SHP77 treated with DMSO at 0.1 percent for 48 hours (cell line): ENCODE measurements at regions not wholly inside any gene's neighbourhood (a gene's known extent, or its start where the extent isn't known, plus 50 kb on each side); places are given as distances from the start of the nearest gene placed in this dataset.
"Not testable (repeated sequence)": the region's sequence is repeated elsewhere in the genome, so short reads cannot be mapped to it uniquely, and the experiment has no call there.

Source experiments
- DNase-seq: peaks from one replicate; lab custom pipeline; 2025; lab: John Stamatoyannopoulos, UW

- DNase-seq, result not testable (repeated sequence)
Measured at GRCh38 chr3:177394231-177395024, 197.1 kb upstream of the TBL1XR1 start.

GRCh38 chr3:177396733-177397132, 199.5 kb upstream of the TBL1XR1 start:
- no peak for DNase-seq

DNA sequence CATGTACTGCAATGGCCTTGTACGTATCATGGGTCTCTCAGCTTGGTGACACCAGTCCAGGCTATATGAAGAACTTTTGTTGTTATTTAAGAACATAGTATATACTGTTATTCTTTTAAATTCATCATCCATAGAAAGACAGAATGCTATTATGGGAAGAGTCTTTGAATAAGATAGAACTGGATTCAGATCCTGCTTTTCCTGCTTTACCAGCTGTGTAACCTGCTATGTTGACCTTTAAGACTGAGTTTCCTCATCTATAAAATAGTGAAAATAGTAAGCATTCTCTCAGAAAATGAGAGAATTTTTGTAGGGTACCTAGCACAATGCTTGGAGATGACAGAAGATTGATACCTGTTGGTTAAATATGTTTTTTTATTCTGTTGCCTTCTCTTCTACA, 204.1 kb upstream of the TBL1XR1 start:
- no peak for DNase-seq

DNA sequence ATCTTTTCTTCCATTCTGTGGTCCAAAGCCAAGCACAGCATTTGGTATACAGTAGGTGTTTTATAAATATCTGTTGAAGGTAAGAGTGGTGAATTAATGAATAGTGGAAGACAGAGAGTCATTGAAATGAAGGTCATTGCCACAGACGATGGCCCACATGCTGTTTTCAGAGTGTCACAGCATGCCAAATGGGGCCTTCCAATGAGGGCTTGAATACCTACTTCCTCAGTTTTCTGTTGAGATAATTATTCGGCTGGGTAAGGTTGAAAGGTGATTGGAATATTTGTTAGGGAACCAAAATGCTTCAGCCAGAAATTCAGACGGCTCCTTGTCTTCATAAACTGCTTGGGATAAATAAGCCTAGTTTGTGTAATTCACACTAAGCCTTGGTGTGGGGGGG, 205.3 kb upstream of the TBL1XR1 start:
- DNase-seq, result no peak

DNA sequence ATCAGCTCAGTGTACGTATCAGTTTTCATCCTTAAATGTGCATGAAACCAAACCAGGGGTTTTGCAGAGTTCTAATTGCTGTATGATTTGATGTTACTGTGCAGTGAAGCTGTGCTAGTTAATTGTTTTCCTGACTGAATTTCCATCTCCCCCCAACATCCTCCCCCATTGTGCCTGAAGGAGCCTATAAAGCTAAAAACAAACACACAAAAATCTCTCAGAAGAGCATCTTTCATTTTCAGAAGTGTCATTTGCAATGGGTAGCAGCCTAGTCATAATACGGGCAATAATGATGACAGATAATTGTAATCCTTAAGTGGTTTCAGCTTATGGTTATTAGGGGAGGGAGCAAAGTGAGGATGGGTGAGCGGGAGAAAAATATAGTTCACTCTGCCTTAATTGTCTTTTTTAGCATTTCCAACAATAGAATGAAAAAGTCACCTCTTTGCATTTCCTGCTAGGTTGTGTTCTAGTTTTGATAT, 207.9 kb upstream of the TBL1XR1 start:
- DNase-seq, result no peak

- DNase-seq, result peak; percentile 98
Measured at GRCh38 chr3:177410730-177411129, 213.4 kb upstream of the TBL1XR1 start.

GRCh38 chr3:177411201-177411600, 213.9 kb upstream of the TBL1XR1 start:
- no peak for DNase-seq

DNA sequence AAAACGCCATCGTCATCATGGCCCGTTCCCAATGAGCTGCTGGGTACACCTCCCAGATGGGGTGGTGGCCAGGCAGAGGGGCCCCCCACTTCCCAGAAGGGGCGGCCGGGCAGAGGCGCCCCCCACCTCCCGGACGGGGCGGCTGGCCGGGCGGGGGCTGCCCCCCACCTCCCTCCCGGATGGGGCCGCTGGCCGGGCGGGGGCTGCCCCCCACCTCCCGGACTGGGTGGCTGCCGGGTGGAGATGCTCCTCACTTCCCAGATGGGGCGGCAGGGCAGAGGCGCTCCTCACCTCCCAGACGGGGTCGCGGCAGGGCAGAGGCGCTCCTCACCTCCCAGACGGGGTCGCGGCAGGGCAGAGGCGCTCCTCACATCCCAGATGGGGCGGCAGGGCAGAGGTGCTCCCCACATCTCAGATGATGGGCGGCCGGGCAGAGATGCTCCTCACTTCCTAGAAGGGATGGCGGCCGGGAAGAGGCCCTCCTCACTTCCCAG, 215.4 kb upstream of the TBL1XR1 start:
- DNase-seq, result not testable (repeated sequence)

GRCh38 chr3:177414093-177414492, 216.8 kb upstream of the TBL1XR1 start:
- DNase-seq, result no peak

DNA sequence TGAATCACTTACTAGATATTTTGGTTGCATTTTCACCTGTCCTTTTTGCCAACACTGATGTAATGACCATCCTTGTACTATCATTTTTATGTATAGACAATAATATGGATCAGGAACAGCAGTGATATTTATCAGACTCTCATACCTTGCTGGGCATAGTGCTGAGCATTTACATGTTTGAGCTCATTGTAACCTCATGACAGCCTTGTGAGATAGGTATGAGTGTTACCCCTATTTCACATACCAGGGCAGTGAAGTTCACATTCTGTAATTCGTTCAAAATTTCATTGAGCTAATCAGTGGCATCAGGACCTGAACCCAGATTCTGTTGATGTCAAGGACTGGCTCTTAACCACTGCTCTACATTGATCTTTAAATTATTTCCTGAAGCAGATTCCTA, 221.5 kb upstream of the TBL1XR1 start:
- DNase-seq, result no peak

DNA sequence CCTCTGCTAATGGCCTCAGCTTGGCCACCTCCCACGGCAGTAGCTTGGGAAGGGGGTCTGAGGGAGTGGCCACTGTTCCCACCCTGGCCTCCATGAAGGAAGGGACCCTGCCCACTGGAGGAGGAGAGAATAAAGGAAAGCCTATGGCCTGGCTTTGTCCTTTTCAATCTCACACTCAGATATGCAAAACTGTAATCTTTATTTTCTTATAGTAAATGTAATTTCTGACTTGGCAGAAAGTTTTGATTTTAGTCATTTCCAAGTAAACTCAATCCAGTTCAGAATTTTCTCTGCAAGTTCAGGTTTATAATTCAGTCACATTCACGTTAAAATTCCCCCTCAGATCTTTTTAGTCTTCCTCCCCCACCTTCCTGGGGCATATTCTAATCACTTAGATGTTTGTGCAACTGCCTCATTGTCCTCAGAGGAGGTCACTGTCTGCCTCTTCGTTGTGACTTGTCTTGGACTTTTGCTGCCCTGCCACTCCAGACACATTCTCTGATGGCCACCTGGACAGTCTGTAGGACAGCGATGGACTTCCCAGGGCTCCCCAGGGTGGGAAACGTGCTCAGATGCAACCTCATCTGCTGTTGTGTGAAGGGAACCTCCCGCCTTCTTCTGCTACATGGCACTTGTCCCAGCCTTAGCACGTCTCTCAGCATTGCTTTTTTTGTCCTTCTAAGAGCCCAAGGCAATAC, 222.8 kb upstream of the TBL1XR1 start:
- no peak for DNase-seq

DNA sequence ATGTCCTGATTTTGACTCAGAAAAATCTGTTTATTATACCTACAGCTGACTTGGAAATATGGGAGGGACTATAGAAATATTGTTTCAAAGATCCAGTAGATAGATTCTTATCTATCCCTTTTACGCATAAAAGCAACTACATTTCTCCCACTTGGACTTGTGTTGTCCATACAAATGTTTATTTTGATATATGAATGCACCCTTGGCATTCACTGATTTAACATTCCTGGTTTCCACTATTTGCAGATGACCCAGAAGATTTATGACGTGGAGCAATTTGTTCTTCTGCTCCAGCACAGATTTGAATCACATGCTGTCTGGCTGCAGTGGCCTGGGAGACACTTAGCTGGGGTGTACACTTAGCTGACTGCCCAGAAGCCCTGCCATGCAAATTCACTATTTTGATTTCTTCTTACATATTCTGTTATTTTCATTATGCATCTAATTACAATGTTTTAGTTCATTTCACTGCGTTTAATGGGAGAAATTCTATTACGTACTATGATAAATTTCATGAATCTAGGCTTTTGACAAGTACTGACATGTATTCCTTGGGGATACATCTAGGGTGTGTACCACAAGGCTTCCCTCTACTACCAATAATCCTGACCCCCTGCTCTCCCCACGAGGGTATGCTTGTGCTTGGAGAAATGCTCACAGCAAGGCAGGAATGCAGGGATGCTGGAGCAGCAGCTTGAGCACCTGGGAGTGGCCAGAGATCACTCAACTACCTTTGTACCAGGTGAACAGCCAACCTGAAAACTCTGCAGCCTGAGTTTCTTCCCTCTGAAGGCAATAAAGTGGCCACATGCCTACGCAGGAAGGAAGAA, 223.6 kb upstream of the TBL1XR1 start:
- DNase-seq, result no peak

- no peak for DNase-seq
Measured at GRCh38 chr3:177421481-177421785, 224.2 kb upstream of the TBL1XR1 start.

GRCh38 chr3:177424521-177424920, 227.2 kb upstream of the TBL1XR1 start:
- DNase-seq, result no peak

GRCh38 chr3:177425042-177425441, 227.8 kb upstream of the TBL1XR1 start:
- DNase-seq, result no peak

- no peak for DNase-seq
Measured at GRCh38 chr3:177426106-177426877, 229.0 kb upstream of the TBL1XR1 start.

GRCh38 chr3:177426878-177427495, 229.7 kb upstream of the TBL1XR1 start:
- DNase-seq, result no peak

- no peak for DNase-seq
Measured at GRCh38 chr3:177427540-177427939, 230.3 kb upstream of the TBL1XR1 start.

- DNase-seq, result no peak
Measured at GRCh38 chr3:177429079-177429478, 231.8 kb upstream of the TBL1XR1 start.

GRCh38 chr3:177429771-177430170, 232.5 kb upstream of the TBL1XR1 start:
- no peak for DNase-seq

DNA sequence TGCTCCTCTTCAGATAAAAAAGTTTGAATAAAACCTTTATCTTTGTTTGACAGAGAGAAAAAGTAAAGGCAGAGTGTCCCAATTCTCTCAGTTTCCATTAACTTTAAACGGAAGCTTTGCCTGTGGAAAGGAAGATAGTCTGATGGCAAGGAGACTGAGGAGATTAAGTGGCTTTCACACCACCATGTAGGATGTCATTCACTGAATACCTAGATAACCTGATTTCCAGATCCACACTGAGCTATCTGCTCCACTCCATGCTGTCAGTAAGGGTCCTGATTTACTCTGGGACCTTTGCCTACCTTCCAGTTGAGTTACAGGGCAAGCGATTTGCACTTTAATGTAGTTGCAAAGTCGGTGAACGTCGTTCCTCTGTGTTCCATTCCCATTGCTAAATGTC, 233.4 kb upstream of the TBL1XR1 start:
- no peak for DNase-seq
